IMR-90 (cell line): ENCODE measurements at regions not wholly inside any gene's neighbourhood (a gene's known extent, or its start where the extent isn't known, plus 50 kb on each side); places are given as distances from the start of the nearest gene placed in this dataset.

Experiments
- ATAC-seq: fragments of 200-7000 bp; cut with Tn5 transposase; 2 replicates; pipeline ENCODE4 v1.9.1; 2020; ENCODE audit warnings: low read depth, mild to moderate bottlenecking, moderate library complexity
- BruUV-seq: library from RNA; stranded (reverse); fragments of 400-500 nt; replicated peaks from 2 replicates; lab custom pipeline; 2021; lab: Mats Ljungman, UMichigan
- CTCF ChIA-PET: fragments of 300-600 bp; formaldehyde crosslinking; extraction: SDS; loops from one replicate; lab custom pipeline; 2021; ENCODE audit warnings: antibody characterized with exemption; lab: Yijun Ruan, JAX
- POLR2A ChIA-PET: fragments of 300-600 bp; sonication (Branson Sonifier 250); formaldehyde crosslinking; loops from one replicate; lab custom pipeline; 2022; ENCODE audit warnings: antibody characterized with exemption; ENCODE audit not compliant: unreplicated experiment; lab: Charles Lee
- DNase-seq: peaks from one replicate; pipeline ENCODE4 v3.0.0; 2013
- H2AFZ ChIP-seq: replicated peaks from 2 replicates; pipeline ENCODE3; 2013; ENCODE audit warnings: low read length, mild to moderate bottlenecking; ENCODE audit not compliant: poor library complexity
- H2AK5ac ChIP-seq: 2 replicates; pipeline ENCODE4 v1.6.1; 2013; ENCODE audit warnings: low read depth, low read length, inconsistent platforms
- H2AK9ac ChIP-seq: replicated peaks from 2 replicates; pipeline ENCODE3; 2013; ENCODE audit warnings: mild to moderate bottlenecking, low read depth, low read length, moderate library complexity; ENCODE audit not compliant: poor library complexity
- H2BK120ac ChIP-seq: 2 replicates; pipeline ENCODE4 v1.6.1; 2013; ENCODE audit warnings: low read depth, low read length, inconsistent platforms
- H2BK15ac ChIP-seq: 3 replicates; pipeline ENCODE4 v1.6.1; 2013; ENCODE audit warnings: low read depth, low read length, inconsistent platforms
- H2BK20ac ChIP-seq: 2 replicates; pipeline ENCODE4 v1.6.1; 2013; ENCODE audit warnings: low read depth, mild to moderate bottlenecking, inconsistent platforms, low read length, moderate library complexity
- H2BK5ac ChIP-seq: 2 replicates; pipeline ENCODE4 v1.6.1; 2013; ENCODE audit warnings: mild to moderate bottlenecking, low read depth, low read length, inconsistent platforms; ENCODE audit not compliant: poor library complexity, severe bottlenecking
- H3K14ac ChIP-seq: replicated peaks from 2 replicates; pipeline ENCODE4 v1.6.1; 2013; ENCODE audit warnings: low read depth, low read length, inconsistent platforms
- H3K18ac ChIP-seq: 2 replicates; pipeline ENCODE4 v1.6.1; 2013; ENCODE audit warnings: low read depth, low read length, control low read depth
- H3K23ac ChIP-seq: 2 replicates; pipeline ENCODE4 v1.6.1; 2013; ENCODE audit warnings: low read depth, low read length, inconsistent platforms
- H3K27ac ChIP-seq: 2 replicates; pipeline ENCODE4 v1.5.1; 2013; ENCODE audit warnings: mild to moderate bottlenecking, control low read depth, low read length; ENCODE audit not compliant: insufficient read depth
- H3K27me3 ChIP-seq: 2 replicates; pipeline ENCODE4 v1.6.1; 2013; ENCODE audit warnings: low read length; ENCODE audit not compliant: control insufficient read depth, insufficient read depth
- H3K36me3 ChIP-seq: 2 replicates; pipeline ENCODE4 v1.6.1; 2013; ENCODE audit warnings: low read length, mixed read lengths; ENCODE audit not compliant: control insufficient read depth, insufficient read depth
- H3K4ac ChIP-seq: 2 replicates; pipeline ENCODE4 v1.6.1; 2013; ENCODE audit warnings: low read depth, low read length, inconsistent platforms
- H3K4me1 ChIP-seq: 2 replicates; pipeline ENCODE4 v1.6.1; 2013; ENCODE audit warnings: low read length, mixed read lengths; ENCODE audit not compliant: control insufficient read depth, insufficient read depth
- H3K4me2 ChIP-seq: 2 replicates; pipeline ENCODE4 v1.6.1; 2013; ENCODE audit warnings: low read depth, mild to moderate bottlenecking, control low read depth, low read length, moderate library complexity
- H3K4me3 ChIP-seq: 2 replicates; pipeline ENCODE4 v1.5.1; 2013; ENCODE audit warnings: low read depth, mild to moderate bottlenecking, control low read depth, low read length, moderate library complexity; ENCODE audit not compliant: insufficient read depth
- H3K56ac ChIP-seq: 2 replicates; pipeline ENCODE4 v1.6.1; 2013; ENCODE audit warnings: low read length, inconsistent platforms; ENCODE audit not compliant: insufficient read depth; ENCODE audit errors: extremely low read depth
- H3K79me1 ChIP-seq, 2 experiments: 2 replicates each; pipeline ENCODE4 v1.6.1; 2013; ENCODE audit warnings: low read length in 2 of 2, inconsistent platforms in 1 of 2, low read depth in 1 of 2
- H3K9ac ChIP-seq: 2 replicates; pipeline ENCODE4 v1.6.1; 2013; ENCODE audit warnings: low read depth, low read length, control low read depth
- H3K9me1 ChIP-seq: 2 replicates; pipeline ENCODE4 v1.6.1; 2013; ENCODE audit warnings: low read length, inconsistent platforms; ENCODE audit not compliant: insufficient read depth
- H3K9me3 ChIP-seq: 2 replicates; pipeline ENCODE4 v1.6.1; 2013; ENCODE audit warnings: low read length; ENCODE audit not compliant: control insufficient read depth, insufficient read depth
- H4K20me1 ChIP-seq: 2 replicates; pipeline ENCODE4 v1.6.1; 2013; ENCODE audit warnings: low read length, inconsistent platforms; ENCODE audit not compliant: insufficient read depth
- H4K5ac ChIP-seq: 2 replicates; pipeline ENCODE4 v1.6.1; 2013; ENCODE audit warnings: mild to moderate bottlenecking, low read depth, low read length, control low read depth
- H4K8ac ChIP-seq, 2 experiments: 2 replicates each; pipeline ENCODE4 v1.6.1; 2013; ENCODE audit warnings: low read depth in 2 of 2, low read length in 2 of 2, control low read depth in 1 of 2, inconsistent platforms in 1 of 2
- H4K91ac ChIP-seq: 2 replicates; pipeline ENCODE4 v1.6.1; 2013; ENCODE audit warnings: low read depth, low read length, inconsistent platforms; ENCODE audit not compliant: insufficient read depth
- BHLHE40 ChIP-seq: fragments of 150-350 bp; IDR thresholded peaks from 2 replicates; pipeline ENCODE4 v1.6.1; 2016; ENCODE audit warnings: mild to moderate bottlenecking, low read depth, low read length
- CEBPB ChIP-seq: IDR thresholded peaks from 2 replicates; pipeline ENCODE4 v1.6.1; 2012; ENCODE audit warnings: low read depth, low read length, improper control_type of control experiment
- CHD1 ChIP-seq: IDR thresholded peaks from 2 replicates; pipeline ENCODE4 v1.6.1; 2012; ENCODE audit warnings: low read depth, low read length, improper control_type of control experiment
- CTCF ChIP-seq: conservative IDR thresholded peaks from 2 replicates; pipeline ENCODE4 v1.5.1; 2012; ENCODE audit warnings: mild to moderate bottlenecking, low read depth, low read length, improper control_type of control experiment
- ELK1 ChIP-seq: fragments of 150-350 bp; IDR thresholded peaks from 2 replicates; pipeline ENCODE4 v1.6.1; 2016; ENCODE audit warnings: low read depth, mild to moderate bottlenecking, low read length, moderate library complexity, borderline replicate concordance
- FOS ChIP-seq: fragments of 150-350 bp; IDR thresholded peaks from 2 replicates; pipeline ENCODE4 v1.6.1; 2016; ENCODE audit warnings: low read depth, low read length
- MAZ ChIP-seq: IDR thresholded peaks from 2 replicates; pipeline ENCODE4 v1.6.1; 2012; ENCODE audit warnings: low read depth, mild to moderate bottlenecking, low read length, improper control_type of control experiment, moderate library complexity, borderline replicate concordance
- MXI1 ChIP-seq: IDR thresholded peaks from 2 replicates; pipeline ENCODE4 v1.6.1; 2012; ENCODE audit warnings: low read depth, mild to moderate bottlenecking, low read length, moderate library complexity, borderline replicate concordance
- NFE2L2 ChIP-seq: fragments of 150-350 bp; IDR thresholded peaks from 2 replicates; pipeline ENCODE4 v1.6.1; 2016; ENCODE audit warnings: low read depth, mild to moderate bottlenecking, low read length
- RAD21 ChIP-seq: IDR thresholded peaks from 2 replicates; pipeline ENCODE4 v1.6.1; 2012; ENCODE audit warnings: low read length, improper control_type of control experiment
- RCOR1 ChIP-seq: IDR thresholded peaks from 2 replicates; pipeline ENCODE4 v1.6.1; 2012; ENCODE audit warnings: mild to moderate bottlenecking, low read length, improper control_type of control experiment; ENCODE audit not compliant: insufficient replicate concordance
- USF2 ChIP-seq: fragments of 150-350 bp; IDR thresholded peaks from 2 replicates; pipeline ENCODE4 v1.6.1; 2017; ENCODE audit warnings: mild to moderate bottlenecking, antibody characterized with exemption, low read length, low read depth
- WGBS, 2 experiments: methylation state at CpG; one replicate each; pipeline versions ENCODE4 v1.1.5 to v1.1.7; 2013; ENCODE audit warnings: missing lambda C conversion rate in 2 of 2; ENCODE audit not compliant: insufficient read length in 1 of 2; ENCODE audit errors: extremely low coverage in 2 of 2; 5-methylcytosine and 5-hydroxymethylcytosine counted together
- dilution Hi-C: fragments of 300-500 bp; cut with HindIII; formaldehyde crosslinking; loops from one replicate; pipeline ENCODE4 v1.14.3; 2018; ENCODE audit warnings: low sequenced_read_pairs; ENCODE audit not compliant: unreplicated experiment
- in situ Hi-C: fragments of 300-500 bp; cut with MboI; formaldehyde crosslinking; loops from 3 replicates; pipeline ENCODE4 v1.14.3; 2019; ENCODE audit warnings: low sequenced_read_pairs, inconsistent platforms, mixed read lengths
- intact Hi-C: fragments of 100-400 bp; cut with micrococcal nuclease; formaldehyde crosslinking; loops from 2 replicates; pipeline ENCODE4 v1.10.0; 2022

- 80% methylated on average over 1 of the region's 13 CpGs; no CpG with 5 or more reads in 1 of the 2 experiments for WGBS, 2 experiments
Measured at GRCh38 chr2:104026725-104027124, 827.2 kb upstream of the POU3F3 start.

More at GRCh38 chr2:104026725-104027124, 827.2 kb upstream of the POU3F3 start:
- no peak for ATAC-seq
- Histone ChIP-seq H3K4me2 (no peak overlapping the region), H2BK5ac (no peak overlapping the region), H3K27ac (no peak overlapping the region), H4K91ac (no peak overlapping the region), H2AK5ac (no peak overlapping the region), H3K4me1 (no peaks in the 10 kb centered on the region), H3K4me3 (no peak overlapping the region), H2AK9ac (no peak overlapping the region), H3K27me3 (no peaks in the 10 kb centered on the region), H4K5ac (no peak overlapping the region), H2BK20ac (no peak overlapping the region), H3K9me1 (no peaks in the 10 kb centered on the region), H3K36me3 (no peaks in the 10 kb centered on the region), H4K20me1 (no peaks in the 10 kb centered on the region), H3K4ac (no peak overlapping the region), H2BK15ac (no peak overlapping the region), H3K23ac (no peak overlapping the region), H3K79me1 (no peaks in the 10 kb centered on the region), H3K9me3 (peaks cover 14% of the 10 kb centered on the region), H2AFZ (no peak overlapping the region), H3K14ac (no peak overlapping the region), H2BK120ac (no peak overlapping the region), H4K8ac (no peak overlapping the region), H3K9ac (no peak overlapping the region), H3K18ac (no peak overlapping the region), H3K56ac (no peak overlapping the region)
- intact Hi-C loops = no loop called here
- in situ Hi-C loops = no loop called here
- dilution Hi-C loops = no loop called here
- no TSS peak for BruUV-seq
- no peak for DNase-seq
- POLR2A ChIA-PET = no interaction called here
- CTCF ChIA-PET = no interaction called here
- TF ChIP-seq RAD21 (no peak), MAZ (no peak), MXI1 (no peak), ELK1 (no peak), NFE2L2 (no peak), USF2 (no peak), CTCF (no peak), CEBPB (no peak), CHD1 (no peak), BHLHE40 (no peak), RCOR1 (no peak), FOS (no peak)
